HG03060 (cell line): ENCODE measurements at regions not wholly inside any gene's neighbourhood (a gene's known extent, or its start where the extent isn't known, plus 50 kb on each side); places are given as distances from the start of the nearest gene placed in this dataset.
"Not testable (repeated sequence)": the region's sequence is repeated elsewhere in the genome, so short reads cannot be mapped to it uniquely, and the experiment has no call there.

Source experiments
- ATAC-seq: cut with Tn5 transposase; IDR thresholded peaks from one replicate; pipeline ENCODE4 v1.9.1; 2021; ENCODE audit warnings: low read depth, moderate number of reproducible peaks; ENCODE audit not compliant: unreplicated experiment

GRCh38 chr12:78269620-78270019, 438.9 kb downstream of the NAV3 start:
- ATAC-seq: no peak

- no peak for ATAC-seq
Measured at GRCh38 chr12:78271546-78271945, 440.9 kb downstream of the NAV3 start.

GRCh38 chr12:78275886-78276285, 445.2 kb downstream of the NAV3 start:
- no peak for ATAC-seq

DNA sequence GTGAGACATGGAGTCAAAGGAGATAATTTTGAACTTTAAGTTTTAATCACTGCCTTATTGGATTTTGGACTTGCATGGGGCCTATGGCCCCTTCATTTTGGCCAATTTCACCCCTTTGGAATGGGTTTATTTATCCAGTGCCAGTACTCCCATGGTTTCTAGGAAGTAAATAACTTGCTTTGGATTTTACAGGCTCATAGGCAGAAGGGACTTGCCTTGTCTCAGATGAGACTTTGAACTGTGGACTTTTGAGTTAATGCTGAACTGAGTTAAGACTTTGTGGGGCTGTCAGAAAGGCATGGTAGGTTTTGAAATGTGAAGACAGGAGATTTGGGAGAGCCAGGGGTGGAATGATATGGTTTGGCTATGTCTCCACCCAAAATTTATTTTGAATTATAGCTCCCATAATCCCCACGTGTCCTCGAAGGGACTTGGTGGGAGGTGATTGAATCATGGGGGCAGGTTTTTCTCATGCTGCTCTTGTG, 448.1 kb downstream of the NAV3 start:
- no peak for ATAC-seq

GRCh38 chr12:78279567-78279966, 448.9 kb downstream of the NAV3 start:
- ATAC-seq: no peak

- ATAC-seq: peak; percentile 64
Measured at GRCh38 chr12:78281102-78281501, 450.4 kb downstream of the NAV3 start.

- no peak for ATAC-seq
Measured at GRCh38 chr12:78284417-78284816, 453.7 kb downstream of the NAV3 start.

- ATAC-seq: no peak
Measured at GRCh38 chr12:78290606-78291345, 460.1 kb downstream of the NAV3 start.

GRCh38 chr12:78293059-78293686, 462.5 kb downstream of the NAV3 start:
- no peak for ATAC-seq

- ATAC-seq: not testable (repeated sequence)
Measured at GRCh38 chr12:78301282-78301681, 470.6 kb downstream of the NAV3 start.

- ATAC-seq: no peak
Measured at GRCh38 chr12:78305808-78306207, 475.1 kb downstream of the NAV3 start.

DNA sequence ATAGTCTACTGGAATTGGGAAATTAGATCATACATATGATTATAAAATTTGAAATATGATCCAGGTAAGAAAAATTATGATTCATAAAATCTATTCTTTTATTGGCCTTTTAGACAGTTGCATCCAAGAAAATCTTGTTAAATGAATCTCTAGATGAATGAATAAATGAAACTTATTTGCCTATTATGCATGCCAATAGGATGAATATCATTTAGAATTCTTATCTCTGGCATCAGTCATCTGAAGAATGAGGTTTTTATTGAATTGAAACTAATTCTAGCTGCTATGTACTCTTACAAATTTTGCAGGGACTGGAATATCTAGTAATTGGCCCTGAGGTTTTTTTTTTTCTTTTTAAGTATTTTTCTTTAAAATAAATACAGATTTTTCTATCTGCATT, 475.5 kb downstream of the NAV3 start:
- no peak for ATAC-seq

DNA sequence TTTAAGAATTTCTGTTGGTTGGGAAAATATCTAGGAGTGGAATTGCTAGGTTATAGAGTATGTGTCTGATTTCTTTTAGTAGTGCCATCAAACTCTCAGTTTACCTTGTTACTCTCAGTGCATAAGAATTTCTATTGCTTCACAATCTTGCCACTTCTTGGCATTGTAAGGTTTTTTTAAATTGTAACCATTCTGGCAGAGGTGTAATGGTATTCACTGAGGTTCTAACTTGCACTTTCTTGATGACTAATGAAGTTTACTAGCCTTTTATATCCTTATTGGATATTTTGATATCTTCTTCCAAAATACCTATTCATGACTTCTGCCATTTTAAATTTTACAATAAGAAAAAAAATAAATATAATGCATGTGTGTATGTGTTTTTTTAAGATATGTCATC, 478.0 kb downstream of the NAV3 start:
- no peak for ATAC-seq

GRCh38 chr12:78315028-78315427, 484.3 kb downstream of the NAV3 start:
- ATAC-seq: no peak

GRCh38 chr12:78316136-78316535, 485.4 kb downstream of the NAV3 start:
- no peak for ATAC-seq

DNA sequence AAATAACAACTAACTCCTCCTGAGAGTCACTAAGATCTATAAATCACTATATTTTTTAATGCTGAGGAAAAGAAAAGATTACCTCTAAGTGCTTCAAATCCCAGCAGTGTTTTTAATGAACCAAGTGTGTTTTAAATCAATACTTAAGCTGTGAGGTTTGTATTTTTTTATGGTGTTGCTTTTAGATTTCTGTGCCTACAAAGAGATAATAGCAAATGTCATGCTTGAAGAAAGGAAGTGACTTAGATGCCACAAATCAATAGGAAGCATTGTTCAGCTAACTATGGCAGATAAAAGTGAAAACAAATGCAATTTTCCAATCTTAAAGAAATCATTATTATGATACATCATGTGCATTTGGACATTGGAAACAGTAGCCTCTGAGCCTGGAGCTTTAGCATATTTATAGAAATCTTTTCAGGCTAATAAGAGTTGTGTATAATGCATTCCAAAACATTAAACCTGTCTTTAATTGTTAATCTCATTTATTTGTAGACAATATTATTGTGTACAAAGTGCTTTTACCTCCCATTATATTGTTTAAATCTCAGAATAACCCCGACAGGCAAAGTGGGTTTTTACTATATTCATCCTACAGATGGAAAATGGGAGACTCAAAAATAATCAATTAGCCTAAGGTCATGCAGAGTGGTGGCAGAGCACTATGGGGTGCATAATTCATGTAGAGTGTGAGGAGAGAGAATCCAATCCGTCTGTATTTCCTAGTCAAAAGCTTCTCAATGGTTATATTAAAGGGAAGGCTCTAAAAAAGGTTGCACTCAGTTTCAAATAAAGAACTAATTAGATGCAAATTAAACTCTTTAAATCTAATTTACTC, 486.2 kb downstream of the NAV3 start:
- ATAC-seq: no peak

GRCh38 chr12:78321696-78322095, 491.0 kb downstream of the NAV3 start:
- ATAC-seq: no peak

- ATAC-seq: no peak
Measured at GRCh38 chr12:78323226-78323625, 492.5 kb downstream of the NAV3 start.

- ATAC-seq: no peak
Measured at GRCh38 chr12:78324234-78324633, 493.5 kb downstream of the NAV3 start.

- no peak for ATAC-seq
Measured at GRCh38 chr12:78328524-78328923, 497.8 kb downstream of the NAV3 start.

- ATAC-seq: no peak
Measured at GRCh38 chr12:78330131-78330530, 499.4 kb downstream of the NAV3 start.
